ENCODE measurements at regions not wholly inside any gene's neighbourhood (a gene's known extent, or its start where the extent isn't known, plus 50 kb on each side); places are given as distances from the start of the nearest gene placed in this dataset.

DNA sequence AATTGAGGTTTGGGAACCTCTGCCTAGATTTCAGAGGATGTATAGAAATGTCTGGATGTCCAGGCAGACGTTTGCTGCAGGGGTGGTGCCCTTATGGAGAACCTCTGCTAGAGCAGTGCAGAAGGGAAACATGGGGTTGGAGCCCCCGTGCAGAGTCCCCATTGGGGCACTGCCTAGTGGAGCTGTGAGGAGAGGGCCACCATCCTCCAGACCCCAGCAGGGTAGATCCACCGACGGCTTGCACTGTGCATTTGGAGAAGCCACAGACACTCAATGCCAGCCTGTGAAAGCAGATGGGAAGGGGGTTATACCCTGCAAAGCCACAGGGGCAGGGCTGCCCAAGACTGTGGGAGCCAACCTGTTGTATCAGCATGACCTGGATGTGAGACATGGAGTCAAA, 354.6 kb downstream of the ZNF326 start (continued):
- TF ChIP-seq, protein P1, sequence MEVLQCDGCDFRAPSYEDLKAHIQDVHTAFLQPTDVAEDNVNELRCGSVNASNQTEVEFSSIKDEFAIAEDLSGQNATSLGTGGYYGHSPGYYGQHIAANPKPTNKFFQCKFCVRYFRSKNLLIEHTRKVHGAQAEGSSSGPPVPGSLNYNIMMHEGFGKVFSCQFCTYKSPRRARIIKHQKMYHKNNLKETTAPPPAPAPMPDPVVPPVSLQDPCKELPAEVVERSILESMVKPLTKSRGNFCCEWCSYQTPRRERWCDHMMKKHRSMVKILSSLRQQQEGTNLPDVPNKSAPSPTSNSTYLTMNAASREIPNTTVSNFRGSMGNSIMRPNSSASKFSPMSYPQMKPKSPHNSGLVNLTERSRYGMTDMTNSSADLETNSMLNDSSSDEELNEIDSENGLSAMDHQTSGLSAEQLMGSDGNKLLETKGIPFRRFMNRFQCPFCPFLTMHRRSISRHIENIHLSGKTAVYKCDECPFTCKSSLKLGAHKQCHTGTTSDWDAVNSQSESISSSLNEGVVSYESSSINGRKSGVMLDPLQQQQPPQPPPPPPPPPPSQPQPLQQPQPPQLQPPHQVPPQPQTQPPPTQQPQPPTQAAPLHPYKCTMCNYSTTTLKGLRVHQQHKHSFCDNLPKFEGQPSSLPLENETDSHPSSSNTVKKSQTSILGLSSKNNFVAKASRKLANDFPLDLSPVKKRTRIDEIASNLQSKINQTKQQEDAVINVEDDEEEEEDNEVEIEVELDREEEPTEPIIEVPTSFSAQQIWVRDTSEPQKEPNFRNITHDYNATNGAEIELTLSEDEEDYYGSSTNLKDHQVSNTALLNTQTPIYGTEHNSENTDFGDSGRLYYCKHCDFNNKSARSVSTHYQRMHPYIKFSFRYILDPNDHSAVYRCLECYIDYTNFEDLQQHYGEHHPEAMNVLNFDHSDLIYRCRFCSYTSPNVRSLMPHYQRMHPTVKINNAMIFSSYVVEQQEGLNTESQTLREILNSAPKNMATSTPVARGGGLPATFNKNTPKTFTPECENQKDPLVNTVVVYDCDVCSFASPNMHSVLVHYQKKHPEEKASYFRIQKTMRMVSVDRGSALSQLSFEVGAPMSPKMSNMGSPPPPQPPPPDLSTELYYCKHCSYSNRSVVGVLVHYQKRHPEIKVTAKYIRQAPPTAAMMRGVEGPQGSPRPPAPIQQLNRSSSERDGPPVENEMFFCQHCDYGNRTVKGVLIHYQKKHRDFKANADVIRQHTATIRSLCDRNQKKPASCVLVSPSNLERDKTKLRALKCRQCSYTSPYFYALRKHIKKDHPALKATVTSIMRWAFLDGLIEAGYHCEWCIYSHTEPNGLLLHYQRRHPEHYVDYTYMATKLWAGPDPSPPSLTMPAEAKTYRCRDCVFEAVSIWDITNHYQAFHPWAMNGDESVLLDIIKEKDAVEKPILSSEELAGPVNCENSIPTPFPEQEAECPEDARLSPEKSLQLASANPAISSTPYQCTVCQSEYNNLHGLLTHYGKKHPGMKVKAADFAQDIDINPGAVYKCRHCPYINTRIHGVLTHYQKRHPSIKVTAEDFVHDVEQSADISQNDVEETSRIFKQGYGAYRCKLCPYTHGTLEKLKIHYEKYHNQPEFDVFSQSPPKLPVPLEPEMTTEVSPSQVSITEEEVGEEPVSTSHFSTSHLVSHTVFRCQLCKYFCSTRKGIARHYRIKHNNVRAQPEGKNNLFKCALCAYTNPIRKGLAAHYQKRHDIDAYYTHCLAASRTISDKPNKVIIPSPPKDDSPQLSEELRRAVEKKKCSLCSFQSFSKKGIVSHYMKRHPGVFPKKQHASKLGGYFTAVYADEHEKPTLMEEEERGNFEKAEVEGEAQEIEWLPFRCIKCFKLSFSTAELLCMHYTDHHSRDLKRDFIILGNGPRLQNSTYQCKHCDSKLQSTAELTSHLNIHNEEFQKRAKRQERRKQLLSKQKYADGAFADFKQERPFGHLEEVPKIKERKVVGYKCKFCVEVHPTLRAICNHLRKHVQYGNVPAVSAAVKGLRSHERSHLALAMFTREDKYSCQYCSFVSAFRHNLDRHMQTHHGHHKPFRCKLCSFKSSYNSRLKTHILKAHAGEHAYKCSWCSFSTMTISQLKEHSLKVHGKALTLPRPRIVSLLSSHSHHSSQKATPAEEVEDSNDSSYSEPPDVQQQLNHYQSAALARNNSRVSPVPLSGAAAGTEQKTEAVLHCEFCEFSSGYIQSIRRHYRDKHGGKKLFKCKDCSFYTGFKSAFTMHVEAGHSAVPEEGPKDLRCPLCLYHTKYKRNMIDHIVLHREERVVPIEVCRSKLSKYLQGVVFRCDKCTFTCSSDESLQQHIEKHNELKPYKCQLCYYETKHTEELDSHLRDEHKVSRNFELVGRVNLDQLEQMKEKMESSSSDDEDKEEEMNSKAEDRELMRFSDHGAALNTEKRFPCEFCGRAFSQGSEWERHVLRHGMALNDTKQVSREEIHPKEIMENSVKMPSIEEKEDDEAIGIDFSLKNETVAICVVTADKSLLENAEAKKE (CRISPR knock-in tag; IDR thresholded peaks at IDR 0.05): no peak
- TF ChIP-seq ZNF114 (CRISPR knock-in tag; IDR thresholded peaks at IDR 0.05): no peak
- no peak for TF ChIP-seq JUNB (IDR thresholded peaks at IDR 0.05; ENCODE audit: unreplicated experiment)
- no peak for TF ChIP-seq POLR2AphosphoS5 (IDR thresholded peaks at IDR 0.05; ENCODE audit: low read depth)
- no peak for TF ChIP-seq EZH2 (IDR thresholded peaks at IDR 0.05; ENCODE audit: low read depth, unreplicated experiment)
- TF ChIP-seq, protein P2, sequence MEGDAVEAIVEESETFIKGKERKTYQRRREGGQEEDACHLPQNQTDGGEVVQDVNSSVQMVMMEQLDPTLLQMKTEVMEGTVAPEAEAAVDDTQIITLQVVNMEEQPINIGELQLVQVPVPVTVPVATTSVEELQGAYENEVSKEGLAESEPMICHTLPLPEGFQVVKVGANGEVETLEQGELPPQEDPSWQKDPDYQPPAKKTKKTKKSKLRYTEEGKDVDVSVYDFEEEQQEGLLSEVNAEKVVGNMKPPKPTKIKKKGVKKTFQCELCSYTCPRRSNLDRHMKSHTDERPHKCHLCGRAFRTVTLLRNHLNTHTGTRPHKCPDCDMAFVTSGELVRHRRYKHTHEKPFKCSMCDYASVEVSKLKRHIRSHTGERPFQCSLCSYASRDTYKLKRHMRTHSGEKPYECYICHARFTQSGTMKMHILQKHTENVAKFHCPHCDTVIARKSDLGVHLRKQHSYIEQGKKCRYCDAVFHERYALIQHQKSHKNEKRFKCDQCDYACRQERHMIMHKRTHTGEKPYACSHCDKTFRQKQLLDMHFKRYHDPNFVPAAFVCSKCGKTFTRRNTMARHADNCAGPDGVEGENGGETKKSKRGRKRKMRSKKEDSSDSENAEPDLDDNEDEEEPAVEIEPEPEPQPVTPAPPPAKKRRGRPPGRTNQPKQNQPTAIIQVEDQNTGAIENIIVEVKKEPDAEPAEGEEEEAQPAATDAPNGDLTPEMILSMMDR (conservative IDR thresholded peaks at IDR 0.05; ENCODE audit: low read depth in 2 of 2): no peak

DNA sequence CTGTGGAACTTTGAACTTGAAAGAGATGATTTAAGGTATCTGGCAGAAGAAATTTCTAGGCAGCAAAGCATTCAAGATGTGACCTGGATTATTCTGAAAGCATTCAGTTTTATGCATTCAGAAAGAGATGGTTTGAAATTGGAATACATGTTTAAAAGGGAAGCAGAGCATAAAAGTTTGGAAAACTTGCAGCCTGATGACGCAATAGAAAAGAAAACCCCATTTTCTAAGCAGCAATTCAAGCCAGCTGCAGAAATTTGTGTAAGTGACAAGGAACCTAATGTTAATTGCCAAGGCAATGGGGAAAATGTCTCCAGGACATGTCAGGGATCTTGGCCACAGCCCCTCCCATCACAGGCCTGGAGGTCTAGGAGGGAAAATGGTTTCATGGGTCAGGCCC, 354.0 kb downstream of the ZNF326 start:
- Histone ChIP-seq H3K27me3 (ENCODE audit: insufficient read depth) (no peaks in the 10 kb centered on the region), H3K27ac (ENCODE audit: low read depth) (no peak overlapping the region), H4K20me1 (replicated peaks; ENCODE audit: insufficient read depth) (no peaks in the 10 kb centered on the region), H3K9me2 (ENCODE audit: insufficient read depth) (no peaks in the 10 kb centered on the region), H3K79me2 (replicated peaks; ENCODE audit: insufficient read depth) (no peaks in the 10 kb centered on the region), H3K4me1 (ENCODE audit: insufficient read depth) (no peaks in the 10 kb centered on the region), H3K4me2 (no peak overlapping the region), H3K36me3 (ENCODE audit: insufficient read depth) (no peaks in the 10 kb centered on the region), H2AFZ (no peak overlapping the region), H3K4me3 (no peak overlapping the region), H3F3A (replicated peaks; ENCODE audit: low read depth) (no peaks in the 10 kb centered on the region)
- H3K4me3 Mint-ChIP-seq: no peak overlapping the region
- no peaks in the 10 kb centered on the region for H3K4me1 Mint-ChIP-seq
- peaks cover 6% of the 10 kb centered on the region; the same call in 2 of the 3 replicates for H3K36me3 Mint-ChIP-seq (ENCODE audit: low read depth)
- H3K27ac Mint-ChIP-seq: no peak overlapping the region
- peaks cover 2% of the 10 kb centered on the region for H3K27me3 Mint-ChIP-seq (ENCODE audit: insufficient read depth, low read depth, poor library complexity)
- DNase-seq (ENCODE audit: low spot score) (no peak), ATAC-seq (no peak)
- H3K9me3 Mint-ChIP-seq: peaks cover 19% of the 10 kb centered on the region
- TF ChIP-seq STAT1 (IDR thresholded peaks at IDR 0.05; ENCODE audit: unreplicated experiment) (no peak), EZH2phosphoT487 (IDR thresholded peaks at IDR 0.05; ENCODE audit: unreplicated experiment) (no peak), ZNF114 (CRISPR knock-in tag; IDR thresholded peaks at IDR 0.05) (no peak), POLR2AphosphoS5 (IDR thresholded peaks at IDR 0.05; ENCODE audit: low read depth) (no peak), CREB1 (CRISPR knock-in tag; IDR thresholded peaks at IDR 0.05; ENCODE audit: low read depth) (no peak)
- TF ChIP-seq, protein P3, sequence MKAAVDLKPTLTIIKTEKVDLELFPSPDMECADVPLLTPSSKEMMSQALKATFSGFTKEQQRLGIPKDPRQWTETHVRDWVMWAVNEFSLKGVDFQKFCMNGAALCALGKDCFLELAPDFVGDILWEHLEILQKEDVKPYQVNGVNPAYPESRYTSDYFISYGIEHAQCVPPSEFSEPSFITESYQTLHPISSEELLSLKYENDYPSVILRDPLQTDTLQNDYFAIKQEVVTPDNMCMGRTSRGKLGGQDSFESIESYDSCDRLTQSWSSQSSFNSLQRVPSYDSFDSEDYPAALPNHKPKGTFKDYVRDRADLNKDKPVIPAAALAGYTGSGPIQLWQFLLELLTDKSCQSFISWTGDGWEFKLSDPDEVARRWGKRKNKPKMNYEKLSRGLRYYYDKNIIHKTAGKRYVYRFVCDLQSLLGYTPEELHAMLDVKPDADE (IDR thresholded peaks at IDR 0.05): no peak

All from GM23338 (cell line).